B cell (primary cell): ENCODE measurements at regions not wholly inside any gene's neighbourhood (a gene's known extent, or its start where the extent isn't known, plus 50 kb on each side); places are given as distances from the start of the nearest gene placed in this dataset.

Source experiments
- ATAC-seq: fragments of 200-7000 bp; cut with Tn5 transposase; one replicate; pipeline ENCODE4 v1.10.0; 2021; ENCODE audit warnings: low read depth, mild to moderate bottlenecking, moderate number of reproducible peaks, moderate library complexity
- CTCF ChIA-PET: fragments of 350-600 bp; sonication (Branson Sonifier 250); formaldehyde crosslinking; loops from one replicate; lab custom pipeline; 2021; ENCODE audit warnings: antibody characterized with exemption, inconsistent platforms; lab: Charles Lee
- POLR2A ChIA-PET: fragments of 350-600 bp; sonication (Branson Sonifier 250); formaldehyde crosslinking; loops from one replicate; lab custom pipeline; 2021; ENCODE audit warnings: antibody characterized with exemption; lab: Charles Lee
- DNase-seq: peaks from one replicate; pipeline ENCODE4 v3.0.0; 2013
- H2AFZ ChIP-seq: 2 replicates; pipeline ENCODE4 v1.6.1; 2012; ENCODE audit warnings: mild to moderate bottlenecking, low read depth, low read length; ENCODE audit not compliant: insufficient read depth, poor library complexity, severe bottlenecking
- H3K27ac ChIP-seq, 2 donors: 1 replicate in 1 of 2; 2 replicates in 1 of 2; pipeline ENCODE4 v1.5.1; 2012 to 2013; ENCODE audit warnings: low read length in 2 of 2, mild to moderate bottlenecking in 2 of 2, moderate library complexity in 1 of 2
- H3K27me3 ChIP-seq, 4 experiments: fragments of 200-600 bp in 1 of 4; sonication (generic) in 1 of 4; replicated peaks in 1 of 4; 1 replicate in 2 of 4; 2 replicates in 2 of 4; pipeline versions ENCODE4 v1.6.1 to v1.7.0; 2013 to 2016; ENCODE audit warnings: low read length in 3 of 4, mild to moderate bottlenecking in 2 of 4, mixed read lengths in 1 of 4, moderate library complexity in 1 of 4; ENCODE audit not compliant: insufficient read depth in 4 of 4, control insufficient read depth in 3 of 4; ENCODE audit errors: control extremely low read depth in 1 of 4
- H3K36me3 ChIP-seq, 2 experiments: replicated peaks in 1 of 2; 1 replicate in 1 of 2; 2 replicates in 1 of 2; pipeline versions ENCODE4 v1.6.1 to v1.7.1; 2013; ENCODE audit warnings: low read length in 1 of 2; ENCODE audit not compliant: insufficient read depth in 2 of 2, control insufficient read depth in 1 of 2; ENCODE audit errors: control extremely low read depth in 1 of 2, extremely low read depth in 1 of 2
- H3K4me1 ChIP-seq, 2 donors: fragments of 200-600 bp in 1 of 2; sonication (generic) in 1 of 2; 1 replicate in 1 of 2; 2 replicates in 1 of 2; pipeline versions ENCODE4 v1.5.1 to v1.6.1; 2013 to 2017; ENCODE audit warnings: low read length in 2 of 2; ENCODE audit not compliant: control insufficient read depth in 2 of 2, insufficient read depth in 2 of 2
- H3K4me2 ChIP-seq: replicated peaks from 2 replicates; pipeline ENCODE3; 2012; ENCODE audit warnings: mild to moderate bottlenecking, low read depth, low read length; ENCODE audit not compliant: poor library complexity, severe bottlenecking
- H3K4me3 ChIP-seq, 5 experiments: fragments of 200-600 bp in 1 of 5; sonication (generic) in 1 of 5; 1 replicate in 3 of 5; 2 replicates in 2 of 5; pipeline versions ENCODE4 v1.5.1 to v1.7.0; 2011 to 2016; ENCODE audit warnings: low read length in 4 of 5, mild to moderate bottlenecking in 4 of 5, low read depth in 2 of 5, control low read depth in 1 of 5, moderate library complexity in 1 of 5; ENCODE audit not compliant: insufficient read depth in 1 of 5; ENCODE audit errors: control extremely low read depth in 1 of 5, extremely low read depth in 1 of 5
- H3K79me2 ChIP-seq: fragments of 200-600 bp; sonication (generic); one replicate; pipeline ENCODE4 v1.6.0; 2016; ENCODE audit warnings: low read length; ENCODE audit not compliant: control insufficient read depth, insufficient read depth
- H3K9ac ChIP-seq: fragments of 200-600 bp; sonication (generic); 2 replicates; pipeline ENCODE4 v1.6.1; 2017; ENCODE audit warnings: mild to moderate bottlenecking, low read length, moderate library complexity
- H3K9me3 ChIP-seq, 3 donors: one replicate each; pipeline versions ENCODE4 v1.6.1 to v1.7.1; 2013; ENCODE audit warnings: low read length in 2 of 3; ENCODE audit not compliant: control insufficient read depth in 2 of 3, insufficient read depth in 1 of 3; ENCODE audit errors: control extremely low read depth in 1 of 3
- H4K20me1 ChIP-seq: 2 replicates; pipeline ENCODE4 v1.6.0; 2012; ENCODE audit warnings: mild to moderate bottlenecking, low read length; ENCODE audit not compliant: insufficient read depth, control insufficient read depth, poor library complexity, severe bottlenecking
- H3K27ac Mint-ChIP-seq: one replicate; pipeline ENCODE4 v1.8.0; 2021; ENCODE audit warnings: mixed read lengths
- H3K27me3 Mint-ChIP-seq: one replicate; pipeline ENCODE4 v1.8.0; 2021; ENCODE audit warnings: mixed read lengths
- H3K4me1 Mint-ChIP-seq: one replicate; pipeline ENCODE4 v1.8.0; 2021; ENCODE audit warnings: mixed read lengths
- H3K4me3 Mint-ChIP-seq: one replicate; pipeline ENCODE4 v1.8.0; 2021; ENCODE audit warnings: mixed read lengths
- H3K9me3 Mint-ChIP-seq: one replicate; pipeline ENCODE4 v1.8.0; 2022; ENCODE audit warnings: mixed read lengths; ENCODE audit not compliant: insufficient read depth
- EZH2 ChIP-seq: IDR thresholded peaks from 2 replicates; pipeline ENCODE4 v1.6.1; 2012; ENCODE audit warnings: borderline replicate concordance, low read depth, mild to moderate bottlenecking, moderate library complexity, low read length; ENCODE audit not compliant: insufficient read depth, poor library complexity, severe bottlenecking
- WGBS: methylation state at CpG from one replicate; pipeline ENCODE4 v1.1.5; 2013; ENCODE audit warnings: missing lambda C conversion rate; ENCODE audit not compliant: insufficient coverage; 5-methylcytosine and 5-hydroxymethylcytosine counted together
- intact Hi-C: fragments of 100-400 bp; cut with micrococcal nuclease; formaldehyde crosslinking; loops from one replicate; pipeline ENCODE4 v1.10.0; 2022
- TF ChIP-seq, protein P1 (sequence below): fragments of 200-600 bp; IDR thresholded peaks from one replicate; pipeline ENCODE4 v1.8.0; 2022; ENCODE audit warnings: antibody characterized with exemption, mild to moderate bottlenecking

DNA sequence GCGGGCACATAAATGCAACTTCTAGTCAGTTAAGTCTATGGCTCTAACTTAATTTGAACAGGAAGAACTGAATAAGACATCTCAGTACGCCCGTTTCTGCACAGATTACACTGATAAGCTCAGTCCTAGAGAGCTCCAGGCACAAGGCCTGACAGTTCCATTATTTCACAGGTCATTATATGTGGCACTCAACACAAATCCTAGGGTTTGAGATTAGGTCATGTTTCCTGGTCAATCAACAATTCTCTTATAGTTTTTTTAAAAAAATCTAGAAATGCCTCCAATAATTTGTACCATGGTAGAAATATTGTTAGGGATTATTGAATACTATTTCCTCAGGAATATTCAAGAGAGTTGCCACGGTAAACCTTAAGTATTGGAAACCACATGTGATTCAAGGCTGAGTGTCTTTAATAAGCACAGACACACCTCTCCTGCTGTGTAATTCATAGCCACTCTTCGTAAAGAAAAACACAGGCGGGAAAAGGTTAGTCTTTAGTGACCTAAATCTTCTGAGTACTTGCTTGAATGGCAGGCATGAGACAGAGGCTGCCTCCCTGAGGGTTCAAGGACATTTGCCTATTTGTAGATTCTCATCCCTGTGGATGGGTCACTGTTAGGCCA, 342.9 kb upstream of the ADGRL3 start:
- ChIA-PET POLR2A (no interaction called here), CTCF (no interaction called here)
- WGBS, result 80% methylated on average over 1 of the region's 6 CpGs
- no peak overlapping the region for H2AFZ ChIP-seq
- H3K9me3 ChIP-seq, result no peaks in the 10 kb centered on the region
- H3K4me1 ChIP-seq, result no peaks in the 10 kb centered on the region
- H3K27me3 ChIP-seq, result no peaks in the 10 kb centered on the region
- H3K4me2 ChIP-seq, result no peak overlapping the region
- no peak overlapping the region for H3K9ac ChIP-seq
- no peaks in the 10 kb centered on the region for H3K79me2 ChIP-seq
- Mint-ChIP-seq H3K27me3 (no peaks in the 10 kb centered on the region), H3K9me3 (peaks cover 3% of the 10 kb centered on the region), H3K4me3 (no peak overlapping the region), H3K27ac (no peak overlapping the region), H3K4me1 (no peaks in the 10 kb centered on the region)
- ATAC-seq, result no peak
- no peaks in the 10 kb centered on the region for H4K20me1 ChIP-seq
- H3K4me3 ChIP-seq, result no peak overlapping the region
- no peaks in the 10 kb centered on the region for H3K36me3 ChIP-seq
- intact Hi-C loops, result no loop called here
- no peak for DNase-seq
- H3K27ac ChIP-seq, result no peak overlapping the region
- TF ChIP-seq, protein P1, sequence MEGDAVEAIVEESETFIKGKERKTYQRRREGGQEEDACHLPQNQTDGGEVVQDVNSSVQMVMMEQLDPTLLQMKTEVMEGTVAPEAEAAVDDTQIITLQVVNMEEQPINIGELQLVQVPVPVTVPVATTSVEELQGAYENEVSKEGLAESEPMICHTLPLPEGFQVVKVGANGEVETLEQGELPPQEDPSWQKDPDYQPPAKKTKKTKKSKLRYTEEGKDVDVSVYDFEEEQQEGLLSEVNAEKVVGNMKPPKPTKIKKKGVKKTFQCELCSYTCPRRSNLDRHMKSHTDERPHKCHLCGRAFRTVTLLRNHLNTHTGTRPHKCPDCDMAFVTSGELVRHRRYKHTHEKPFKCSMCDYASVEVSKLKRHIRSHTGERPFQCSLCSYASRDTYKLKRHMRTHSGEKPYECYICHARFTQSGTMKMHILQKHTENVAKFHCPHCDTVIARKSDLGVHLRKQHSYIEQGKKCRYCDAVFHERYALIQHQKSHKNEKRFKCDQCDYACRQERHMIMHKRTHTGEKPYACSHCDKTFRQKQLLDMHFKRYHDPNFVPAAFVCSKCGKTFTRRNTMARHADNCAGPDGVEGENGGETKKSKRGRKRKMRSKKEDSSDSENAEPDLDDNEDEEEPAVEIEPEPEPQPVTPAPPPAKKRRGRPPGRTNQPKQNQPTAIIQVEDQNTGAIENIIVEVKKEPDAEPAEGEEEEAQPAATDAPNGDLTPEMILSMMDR, result no peak
- no peak for TF ChIP-seq EZH2

DNA sequence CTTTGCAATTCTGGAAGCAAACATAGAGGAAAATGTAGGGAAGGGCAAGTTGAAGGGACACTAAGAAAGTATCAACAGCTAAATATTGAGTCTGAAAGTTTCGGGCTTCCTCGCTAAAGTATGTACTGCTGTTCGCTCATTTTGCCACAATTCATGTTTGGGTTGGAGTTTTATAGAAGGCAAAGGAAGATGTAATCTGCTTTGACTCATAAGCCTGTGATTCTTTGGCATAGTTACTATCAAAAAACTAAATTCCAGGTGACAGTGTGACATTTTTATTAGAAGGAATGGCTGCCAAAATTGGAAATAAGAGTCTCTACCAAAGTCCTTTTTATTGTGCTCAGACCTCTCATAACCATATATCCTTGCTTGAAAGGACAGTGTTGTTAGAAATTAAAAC, 336.7 kb upstream of the ADGRL3 start:
- CTCF ChIA-PET, result no interaction called here
- no peak overlapping the region for H3K27ac ChIP-seq
- no peaks in the 10 kb centered on the region for H3K27me3 Mint-ChIP-seq
- no peaks in the 10 kb centered on the region for H3K9me3 ChIP-seq
- TF ChIP-seq, protein P1, result no peak
- TF ChIP-seq EZH2, result no peak
- H3K4me3 ChIP-seq, result no peak overlapping the region
- WGBS, result 100% methylated on average over 2 of the region's 3 CpGs
- DNase-seq (no peak), ATAC-seq (no peak)
- intact Hi-C loops, result no loop called here
- POLR2A ChIA-PET, result no interaction called here
- no peak overlapping the region for H3K9ac ChIP-seq
- H3K4me1 ChIP-seq, result no peaks in the 10 kb centered on the region
- H3K36me3 ChIP-seq, result no peaks in the 10 kb centered on the region
- no peak overlapping the region for H2AFZ ChIP-seq
- no peaks in the 10 kb centered on the region for H3K4me1 Mint-ChIP-seq
- no peaks in the 10 kb centered on the region for H3K27me3 ChIP-seq
- H4K20me1 ChIP-seq, result no peaks in the 10 kb centered on the region
- no peaks in the 10 kb centered on the region for H3K79me2 ChIP-seq
- H3K4me3 Mint-ChIP-seq, result no peak overlapping the region
- H3K4me2 ChIP-seq, result no peak overlapping the region
- no peak overlapping the region for H3K27ac Mint-ChIP-seq
- H3K9me3 Mint-ChIP-seq, result no peaks in the 10 kb centered on the region
